ENCODE measurements at regions not wholly inside any gene's neighbourhood (a gene's known extent, or its start where the extent isn't known, plus 50 kb on each side); places are given as distances from the start of the nearest gene placed in this dataset.

- BruUV-seq (replicated peaks): no TSS peak
- intact Hi-C loops (cut with micrococcal nuclease; ENCODE audit: unreplicated experiment): no loop called here
- H3K4me2 ChIP-seq (ENCODE audit: control insufficient read depth, insufficient read depth): no peak overlapping the region
- H4K20me1 ChIP-seq (ENCODE audit: control insufficient read depth, insufficient read depth): no peaks in the 10 kb centered on the region
- ChIA-PET RAD21 (ENCODE audit: unreplicated experiment) (no interaction called here), CTCF (no interaction called here), POLR2A (no interaction called here), SMC1A (ENCODE audit: uncharacterized antibody, unreplicated experiment) (no interaction called here)
- 77% methylated on average over 5 of the region's 5 CpGs for WGBS (ENCODE audit: insufficient coverage, insufficient replicate concordance, low lambda C conversion rate, missing lambda C conversion rate)
- no peak overlapping the region for H2AFZ ChIP-seq (ENCODE audit: control insufficient read depth, low read depth, low read length)
- no peak overlapping the region for H3K27ac ChIP-seq (ENCODE audit: control insufficient read depth, insufficient read depth)
- H3K4me3 ChIP-seq: no peak overlapping the region
- in situ Hi-C loops (cut with MboI): no loop called here
- H3K9ac ChIP-seq (ENCODE audit: control insufficient read depth, insufficient read depth, low read length): no peak overlapping the region
- no peak for DNase-seq (ENCODE audit: low read depth, low spot score)
- FAIRE-seq: no peak
- TF ChIP-seq CHD2 (IDR thresholded peaks at IDR 0.05; ENCODE audit: borderline replicate concordance, low read depth, low read length) (no peak), TCF3 (IDR thresholded peaks at IDR 0.05; ENCODE audit: borderline replicate concordance, insufficient read depth, low read depth, low read length) (no peak), LARP7 (IDR thresholded peaks at IDR 0.05) (no peak), EGR1 (IDR thresholded peaks at IDR 0.05; ENCODE audit: borderline replicate concordance in 1 of 2, low read depth in 2 of 2, low read length in 2 of 2) (no peak), IRF5 (IDR thresholded peaks at IDR 0.05; ENCODE audit: borderline replicate concordance) (no peak), BMI1 (IDR thresholded peaks at IDR 0.05; ENCODE audit: borderline replicate concordance) (no peak), WRNIP1 (IDR thresholded peaks at IDR 0.05; ENCODE audit: borderline replicate concordance, low read depth, low read length) (no peak), PKNOX1 (IDR thresholded peaks at IDR 0.05) (no peak), FOXM1 (IDR thresholded peaks at IDR 0.05; ENCODE audit: low read depth, low read length) (no peak), ASH2L (IDR thresholded peaks at IDR 0.05; ENCODE audit: borderline replicate concordance, low read depth) (no peak), ZZZ3 (IDR thresholded peaks at IDR 0.05; ENCODE audit: control insufficient read depth, insufficient read length, low read depth) (no peak), CREB1 (IDR thresholded peaks at IDR 0.05; ENCODE audit: low read depth) (no peak), FOS (IDR thresholded peaks at IDR 0.05; ENCODE audit: borderline replicate concordance, extremely low read depth, insufficient read length) (no peak), TARDBP (IDR thresholded peaks at IDR 0.05; ENCODE audit: borderline replicate concordance) (no peak), POU2F2 (IDR thresholded peaks at IDR 0.05; ENCODE audit: borderline replicate concordance, low read depth, low read length) (no peak)
- H3K27me3 ChIP-seq (replicated peaks in 1 of 2; ENCODE audit: control insufficient read depth in 2 of 2, insufficient read depth in 2 of 2, low read length in 1 of 2): no peaks in the 10 kb centered on the region
- H3K36me3 ChIP-seq (ENCODE audit: control insufficient read depth in 2 of 2, insufficient read depth in 2 of 2, low read length in 1 of 2): no peaks in the 10 kb centered on the region
- no peaks in the 10 kb centered on the region for H3K4me1 ChIP-seq (ENCODE audit: control insufficient read depth, insufficient read depth, low read length)
- no peaks in the 10 kb centered on the region for H3K79me2 ChIP-seq (ENCODE audit: control insufficient read depth, insufficient read depth, low read length)
- no peaks in the 10 kb centered on the region for H3K9me3 ChIP-seq (replicated peaks; ENCODE audit: control insufficient read depth, insufficient read depth, low read length)
- no peak for ATAC-seq
Observed at GRCh38 chr15:91556926-91557325, 296.6 kb upstream of the SLCO3A1 start.
